HEK293T (cell line): ENCODE measurements at regions not wholly inside any gene's neighbourhood (a gene's known extent, or its start where the extent isn't known, plus 50 kb on each side); places are given as distances from the start of the nearest gene placed in this dataset.

Experiments used
- BHLHE40 ChIP-seq: fragments of 450-650 bp; IDR thresholded peaks from 2 replicates; pipeline ENCODE4 v1.6.1; 2016; ENCODE audit warnings: mild to moderate bottlenecking, moderate library complexity, borderline replicate concordance
- ELF4 ChIP-seq: fragments of 450-650 bp; IDR thresholded peaks from 2 replicates; pipeline ENCODE4 v1.6.1; 2017; ENCODE audit warnings: antibody characterized with exemption
- HDGF ChIP-seq: fragments of 450-650 bp; IDR thresholded peaks from 2 replicates; pipeline ENCODE4 v1.6.1; 2017; ENCODE audit warnings: antibody characterized with exemption, borderline replicate concordance
- NFRKB ChIP-seq: fragments of 450-650 bp; IDR thresholded peaks from 2 replicates; pipeline ENCODE4 v1.6.1; 2016; ENCODE audit warnings: mild to moderate bottlenecking, moderate library complexity
- SP1 ChIP-seq: fragments of 450-650 bp; IDR thresholded peaks from 2 replicates; pipeline ENCODE4 v1.6.1; 2017
- TF ChIP-seq, protein P1 (sequence below): fragments of 450-650 bp; IDR thresholded peaks from 2 replicates; pipeline ENCODE4 v1.6.1; 2016

DNA sequence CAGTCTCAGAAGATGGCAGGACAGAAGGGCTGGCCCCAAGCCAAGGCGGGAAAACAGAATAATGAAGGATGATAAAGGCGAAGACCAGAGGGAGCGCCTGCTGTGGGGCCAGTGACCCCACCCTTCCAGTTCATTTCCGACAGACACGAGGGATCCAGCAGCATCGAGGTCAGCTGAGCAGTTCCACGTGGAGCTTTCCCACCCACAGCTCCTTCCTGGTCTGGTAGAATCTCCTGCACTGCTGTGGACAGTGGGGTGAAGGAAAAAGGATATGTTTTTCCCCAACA, 265.9 kb upstream of the VLDLR start:
- TF ChIP-seq SP1, result no peak
- no peak for TF ChIP-seq BHLHE40
- TF ChIP-seq, protein P1, sequence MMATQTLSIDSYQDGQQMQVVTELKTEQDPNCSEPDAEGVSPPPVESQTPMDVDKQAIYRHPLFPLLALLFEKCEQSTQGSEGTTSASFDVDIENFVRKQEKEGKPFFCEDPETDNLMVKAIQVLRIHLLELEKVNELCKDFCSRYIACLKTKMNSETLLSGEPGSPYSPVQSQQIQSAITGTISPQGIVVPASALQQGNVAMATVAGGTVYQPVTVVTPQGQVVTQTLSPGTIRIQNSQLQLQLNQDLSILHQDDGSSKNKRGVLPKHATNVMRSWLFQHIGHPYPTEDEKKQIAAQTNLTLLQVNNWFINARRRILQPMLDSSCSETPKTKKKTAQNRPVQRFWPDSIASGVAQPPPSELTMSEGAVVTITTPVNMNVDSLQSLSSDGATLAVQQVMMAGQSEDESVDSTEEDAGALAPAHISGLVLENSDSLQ, result no peak
- no peak for TF ChIP-seq HDGF
- no peak for TF ChIP-seq NFRKB
- no peak for TF ChIP-seq ELF4
